SU-DHL-6 (cell line): ENCODE measurements at regions not wholly inside any gene's neighbourhood (a gene's known extent, or its start where the extent isn't known, plus 50 kb on each side); places are given as distances from the start of the nearest gene placed in this dataset.

Experiments used
- H2AFZ ChIP-seq: fragments of 200-600 bp; sonication (generic); 2 replicates; pipeline ENCODE4 v1.6.1; 2014; ENCODE audit warnings: low read depth, mild to moderate bottlenecking, moderate library complexity, mixed read lengths, antibody characterized with exemption, low read length; ENCODE audit not compliant: severe bottlenecking
- H3F3A ChIP-seq: fragments of 200-600 bp; shearing (Covaris generic); 2 replicates; pipeline ENCODE4 v1.6.0; 2016; ENCODE audit warnings: antibody characterized with exemption, mild to moderate bottlenecking; ENCODE audit not compliant: insufficient read depth
- H3K27ac ChIP-seq: fragments of 200-600 bp; sonication (generic); 2 replicates; pipeline ENCODE4 v1.5.1; 2016; ENCODE audit warnings: low read depth, mild to moderate bottlenecking, low read length, moderate library complexity, mixed read lengths
- H3K27me3 ChIP-seq: fragments of 200-600 bp; sonication (generic), shearing (Covaris generic); 2 replicates; pipeline ENCODE4 v1.6.0; 2014; ENCODE audit warnings: mild to moderate bottlenecking, low read length
- H3K36me3 ChIP-seq: fragments of 200-600 bp; sonication (generic); 2 replicates; pipeline ENCODE4 v1.6.1; 2014; ENCODE audit warnings: mild to moderate bottlenecking, low read length, mixed read lengths
- H3K4me2 ChIP-seq: fragments of 300-600, 200-600 bp; shearing (Covaris generic), sonication (generic); 2 replicates; pipeline ENCODE4 v1.6.0; 2014; ENCODE audit warnings: low read length, low read depth, mild to moderate bottlenecking; ENCODE audit not compliant: poor library complexity, severe bottlenecking
- H3K4me3 ChIP-seq: fragments of 200-600 bp; sonication (generic); 2 replicates; pipeline ENCODE4 v1.5.1; 2014; ENCODE audit warnings: antibody characterized with exemption, low read length, mild to moderate bottlenecking, mixed read lengths; ENCODE audit not compliant: insufficient read depth, poor library complexity, severe bottlenecking
- H3K79me2 ChIP-seq: fragments of 200-600 bp; sonication (generic); 2 replicates; pipeline ENCODE4 v1.6.1; 2014; ENCODE audit warnings: mild to moderate bottlenecking, low read length, moderate library complexity; ENCODE audit not compliant: insufficient read depth
- H3K9ac ChIP-seq: fragments of 200-600 bp; sonication (generic); 2 replicates; pipeline ENCODE4 v1.7.0; 2014; ENCODE audit warnings: mild to moderate bottlenecking, low read length
- H3K9me2 ChIP-seq: fragments of 200-600 bp; sonication (generic); replicated peaks from 2 replicates; pipeline ENCODE4 v1.6.1; 2014; ENCODE audit warnings: low read length; ENCODE audit not compliant: insufficient read depth
- H3K9me3 ChIP-seq: fragments of 200-600 bp; sonication (generic); 2 replicates; pipeline ENCODE4 v1.6.1; 2014; ENCODE audit warnings: low read length, mixed read lengths; ENCODE audit not compliant: insufficient read depth
- H4K20me1 ChIP-seq: fragments of 200-600 bp; sonication (generic); 2 replicates; pipeline ENCODE4 v1.6.1; 2014; ENCODE audit warnings: low read depth, mild to moderate bottlenecking, antibody characterized with exemption, low read length, moderate library complexity, mixed read lengths
- EZH2phosphoT487 ChIP-seq: fragments of 200-600 bp; sonication (generic), shearing (Covaris generic); conservative IDR thresholded peaks from 2 replicates; pipeline ENCODE4 v1.6.1; 2018; ENCODE audit warnings: mild to moderate bottlenecking, antibody characterized with exemption, low read length, moderate library complexity, mixed read lengths
- TF ChIP-seq, protein P1 (sequence below): fragments of 200-600 bp; sonication (generic); IDR thresholded peaks from one replicate; pipeline ENCODE4 v1.5.1; 2017; ENCODE audit warnings: antibody characterized with exemption, mild to moderate bottlenecking, low read length, moderate library complexity; ENCODE audit not compliant: insufficient read depth, poor library complexity, severe bottlenecking

DNA sequence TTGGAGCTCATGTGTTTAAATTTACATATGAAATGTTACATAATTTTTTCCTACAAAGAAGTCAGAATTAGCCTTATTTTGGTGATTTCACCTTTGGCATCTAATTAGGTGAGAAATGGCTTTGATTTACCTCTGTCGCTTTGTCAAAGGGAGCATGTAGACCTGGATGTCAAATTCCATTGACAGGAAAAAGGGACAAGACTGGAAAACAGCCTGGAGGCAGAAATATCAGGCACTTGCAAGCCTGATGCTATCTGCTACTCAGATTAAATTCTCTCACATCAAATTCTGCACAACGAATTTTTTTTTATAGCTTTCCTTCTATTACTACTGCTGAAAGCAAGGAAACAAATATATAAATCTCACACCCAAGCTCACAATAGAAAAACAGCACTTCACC is 54.1 kb upstream of the CTNND2 start:
- H3K36me3 ChIP-seq = no peaks in the 10 kb centered on the region
- no peaks in the 10 kb centered on the region for H3K27me3 ChIP-seq
- no peak overlapping the region for H3K9ac ChIP-seq
- no peak overlapping the region for H3K4me3 ChIP-seq
- H3F3A ChIP-seq = no peaks in the 10 kb centered on the region
- TF ChIP-seq EZH2phosphoT487 = no peak
- TF ChIP-seq, protein P1, sequence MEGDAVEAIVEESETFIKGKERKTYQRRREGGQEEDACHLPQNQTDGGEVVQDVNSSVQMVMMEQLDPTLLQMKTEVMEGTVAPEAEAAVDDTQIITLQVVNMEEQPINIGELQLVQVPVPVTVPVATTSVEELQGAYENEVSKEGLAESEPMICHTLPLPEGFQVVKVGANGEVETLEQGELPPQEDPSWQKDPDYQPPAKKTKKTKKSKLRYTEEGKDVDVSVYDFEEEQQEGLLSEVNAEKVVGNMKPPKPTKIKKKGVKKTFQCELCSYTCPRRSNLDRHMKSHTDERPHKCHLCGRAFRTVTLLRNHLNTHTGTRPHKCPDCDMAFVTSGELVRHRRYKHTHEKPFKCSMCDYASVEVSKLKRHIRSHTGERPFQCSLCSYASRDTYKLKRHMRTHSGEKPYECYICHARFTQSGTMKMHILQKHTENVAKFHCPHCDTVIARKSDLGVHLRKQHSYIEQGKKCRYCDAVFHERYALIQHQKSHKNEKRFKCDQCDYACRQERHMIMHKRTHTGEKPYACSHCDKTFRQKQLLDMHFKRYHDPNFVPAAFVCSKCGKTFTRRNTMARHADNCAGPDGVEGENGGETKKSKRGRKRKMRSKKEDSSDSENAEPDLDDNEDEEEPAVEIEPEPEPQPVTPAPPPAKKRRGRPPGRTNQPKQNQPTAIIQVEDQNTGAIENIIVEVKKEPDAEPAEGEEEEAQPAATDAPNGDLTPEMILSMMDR = no peak
- H3K79me2 ChIP-seq = no peaks in the 10 kb centered on the region
- no peak overlapping the region for H3K4me2 ChIP-seq
- H3K27ac ChIP-seq = no peak overlapping the region
- H3K9me3 ChIP-seq = no peaks in the 10 kb centered on the region
- H2AFZ ChIP-seq = no peak overlapping the region
- H4K20me1 ChIP-seq = no peaks in the 10 kb centered on the region
- no peaks in the 10 kb centered on the region for H3K9me2 ChIP-seq

- no peaks in the 10 kb centered on the region for H3K9me3 ChIP-seq
- no peak overlapping the region for H3K4me2 ChIP-seq
- no peak overlapping the region for H3K4me3 ChIP-seq
- no peaks in the 10 kb centered on the region for H3K27me3 ChIP-seq
- H3K79me2 ChIP-seq = no peaks in the 10 kb centered on the region
- no peaks in the 10 kb centered on the region for H4K20me1 ChIP-seq
- no peaks in the 10 kb centered on the region for H3K9me2 ChIP-seq
- H3K27ac ChIP-seq = no peak overlapping the region
- TF ChIP-seq, protein P1 = no peak
- TF ChIP-seq EZH2phosphoT487 = no peak
- H3F3A ChIP-seq = no peaks in the 10 kb centered on the region
- H3K36me3 ChIP-seq = no peaks in the 10 kb centered on the region
- no peak overlapping the region for H2AFZ ChIP-seq
- H3K9ac ChIP-seq = no peak overlapping the region
Measured at GRCh38 chr5:11955331-11955730, 51.1 kb upstream of the CTNND2 start.
